Ascending aorta (tissue), 2 donors: ENCODE measurements at regions not wholly inside any gene's neighbourhood (a gene's known extent, or its start where the extent isn't known, plus 50 kb on each side); places are given as distances from the start of the nearest gene placed in this dataset.

Experiments
- DNase-seq, 2 donors: peaks; one replicate each; pipeline ENCODE4 v3.0.0-alpha.2; 2019; ENCODE audit warnings: low spot score in 2 of 2
- H3K27ac ChIP-seq, 2 donors: fragments of 200-600 bp; sonication (generic); one replicate each; pipeline ENCODE4 v1.5.1; 2016 to 2017; ENCODE audit warnings: mild to moderate bottlenecking in 1 of 2
- H3K27me3 ChIP-seq: fragments of 200-600 bp; sonication (generic); one replicate; pipeline ENCODE4 v1.5.1; 2017
- H3K36me3 ChIP-seq, 2 donors: fragments of 200-600 bp; sonication (generic); one replicate each; pipeline ENCODE4 v1.5.1; 2016
- H3K4me1 ChIP-seq, 2 donors: fragments of 200-600 bp; sonication (generic); one replicate each; pipeline ENCODE4 v1.5.1; 2016 to 2017; ENCODE audit warnings: mild to moderate bottlenecking in 1 of 2
- H3K4me3 ChIP-seq, 2 donors: fragments of 200-600 bp; sonication (generic); one replicate each; pipeline ENCODE4 v1.5.1; 2016 to 2017; ENCODE audit warnings: mild to moderate bottlenecking in 1 of 2
- H3K9me3 ChIP-seq, 2 donors: fragments of 200-600 bp; sonication (generic); one replicate each; pipeline ENCODE4 v1.5.1; 2016
- CTCF ChIP-seq, 3 experiments: fragments of 200-600 bp in 2 of 3; fragments of 450-650 bp in 1 of 3; sonication (generic) in 2 of 3; IDR thresholded peaks; one replicate each; pipeline ENCODE4 v1.5.1; 2016 to 2019; ENCODE audit warnings: antibody characterized with exemption in 3 of 3, mild to moderate bottlenecking in 1 of 3, moderate library complexity in 1 of 3
- intact Hi-C: fragments of 100-400 bp; cut with DNase I; formaldehyde crosslinking; loops from one replicate; pipeline ENCODE4 v1.15.1; 2023

- H3K27me3 ChIP-seq = no peaks in the 10 kb centered on the region
- no peak for TF ChIP-seq CTCF (IDR thresholded peaks at IDR 0.05)
- H3K4me1 ChIP-seq = peaks cover 0 to 12% of the 10 kb centered on the region in 2 donors
- no peaks in the 10 kb centered on the region for H3K36me3 ChIP-seq
- H3K9me3 ChIP-seq = no peaks in the 10 kb centered on the region
- H3K27ac ChIP-seq = no peak overlapping the region
- DNase-seq = no peak
- intact Hi-C loops = loop anchor here (10.0 kb wide), 1 partner anchor 886 kb away; the partner anchor contains the start of gene TWIST1
- no peak overlapping the region for H3K4me3 ChIP-seq
These were observed 201.0 kb upstream of the PRPS1L1 start for GRCh38 chr7:18228686-18229085.

- no peak for DNase-seq
- intact Hi-C loops = no loop called here
- Histone ChIP-seq H3K4me3 (no peak overlapping the region), H3K9me3 (no peaks in the 10 kb centered on the region), H3K27me3 (no peaks in the 10 kb centered on the region), H3K36me3 (no peaks in the 10 kb centered on the region), H3K27ac (no peak overlapping the region), H3K4me1 (peaks cover 0 to 4% of the 10 kb centered on the region in 2 donors)
- TF ChIP-seq CTCF (IDR thresholded peaks at IDR 0.05) = no peak
These were observed 202.6 kb upstream of the PRPS1L1 start for GRCh38 chr7:18230271-18230670.

GRCh38 chr7:18231854-18232253, 204.2 kb upstream of the PRPS1L1 start:
- Histone ChIP-seq H3K27me3 (no peaks in the 10 kb centered on the region), H3K36me3 (no peaks in the 10 kb centered on the region), H3K4me1 (no peaks in the 10 kb centered on the region), H3K9me3 (no peaks in the 10 kb centered on the region), H3K27ac (no peak overlapping the region), H3K4me3 (no peak overlapping the region)
- no peak for DNase-seq
- no peak for TF ChIP-seq CTCF (IDR thresholded peaks at IDR 0.05)
- intact Hi-C loops = no loop called here

- no peak for DNase-seq
- no peak for TF ChIP-seq CTCF (IDR thresholded peaks at IDR 0.05)
- intact Hi-C loops = no loop called here
- Histone ChIP-seq H3K9me3 (no peaks in the 10 kb centered on the region), H3K4me1 (no peaks in the 10 kb centered on the region), H3K27me3 (no peaks in the 10 kb centered on the region), H3K4me3 (no peak overlapping the region), H3K36me3 (no peaks in the 10 kb centered on the region), H3K27ac (no peak overlapping the region)
These were observed 206.9 kb upstream of the PRPS1L1 start for GRCh38 chr7:18234519-18234918.

- intact Hi-C loops = no loop called here
- Histone ChIP-seq H3K27ac (no peak overlapping the region), H3K27me3 (no peaks in the 10 kb centered on the region), H3K36me3 (no peaks in the 10 kb centered on the region), H3K4me1 (no peaks in the 10 kb centered on the region), H3K4me3 (no peak overlapping the region), H3K9me3 (no peaks in the 10 kb centered on the region)
- no peak for TF ChIP-seq CTCF (IDR thresholded peaks at IDR 0.05)
- DNase-seq = no peak
These were observed 208.2 kb upstream of the PRPS1L1 start for GRCh38 chr7:18235819-18236218.

- H3K27me3 ChIP-seq = no peaks in the 10 kb centered on the region
- TF ChIP-seq CTCF (IDR thresholded peaks at IDR 0.05) = no peak
- no peaks in the 10 kb centered on the region for H3K9me3 ChIP-seq
- no peak for DNase-seq
- no peaks in the 10 kb centered on the region for H3K36me3 ChIP-seq
- no peaks in the 10 kb centered on the region for H3K4me1 ChIP-seq
- no peak overlapping the region for H3K4me3 ChIP-seq
- intact Hi-C loops = no loop called here
- no peak overlapping the region for H3K27ac ChIP-seq
These were observed 211.6 kb upstream of the PRPS1L1 start for GRCh38 chr7:18239212-18239611.
